Hepatocyte (in vitro differentiated cells): ENCODE measurements at regions not wholly inside any gene's neighbourhood (a gene's known extent, or its start where the extent isn't known, plus 50 kb on each side); places are given as distances from the start of the nearest gene placed in this dataset.

Source experiments
- DNase-seq: peaks from one replicate; pipeline ENCODE4 v3.0.0-alpha.2; 2016; ENCODE audit warnings: low spot score
- H2AFZ ChIP-seq: fragments of 200-600 bp; sonication (generic); 2 replicates; pipeline ENCODE4 v1.6.0; 2016; ENCODE audit warnings: antibody characterized with exemption, mild to moderate bottlenecking
- H3K27ac ChIP-seq: fragments of 200-600 bp; sonication (generic); 2 replicates; pipeline ENCODE4 v1.5.1; 2016; ENCODE audit warnings: mild to moderate bottlenecking
- H3K27me3 ChIP-seq: fragments of 200-600 bp; sonication (generic); 2 replicates; pipeline ENCODE4 v1.6.1; 2016
- H3K36me3 ChIP-seq: fragments of 200-600 bp; sonication (generic); replicated peaks from 2 replicates; pipeline ENCODE4 v1.5.1; 2016; ENCODE audit warnings: low read depth; ENCODE audit not compliant: insufficient read depth
- H3K4me1 ChIP-seq: fragments of 200-600 bp; sonication (generic); 2 replicates; pipeline ENCODE4 v1.5.1; 2016; ENCODE audit warnings: mild to moderate bottlenecking, moderate library complexity; ENCODE audit not compliant: insufficient read depth
- H3K4me2 ChIP-seq: fragments of 200-600 bp; sonication (generic); 2 replicates; pipeline ENCODE4 v1.6.0; 2016
- H3K4me3 ChIP-seq: fragments of 200-600 bp; sonication (generic); 2 replicates; pipeline ENCODE4 v1.5.1; 2016; ENCODE audit warnings: mild to moderate bottlenecking
- H3K79me2 ChIP-seq: fragments of 200-600 bp; sonication (generic); 2 replicates; pipeline ENCODE4 v1.6.0; 2017; ENCODE audit warnings: mild to moderate bottlenecking
- H3K9me2 ChIP-seq: fragments of 200-600 bp; sonication (generic); replicated peaks from 2 replicates; pipeline ENCODE4 v1.6.0; 2017; ENCODE audit warnings: mild to moderate bottlenecking; ENCODE audit not compliant: insufficient read depth
- H3K9me3 ChIP-seq: fragments of 200-600 bp; sonication (generic); 2 replicates; pipeline ENCODE4 v1.5.1; 2016; ENCODE audit warnings: low read depth, mild to moderate bottlenecking
- H4K20me1 ChIP-seq: fragments of 200-600 bp; sonication (generic); 2 replicates; pipeline ENCODE4 v1.6.0; 2016; ENCODE audit warnings: mild to moderate bottlenecking; ENCODE audit not compliant: insufficient read depth, poor library complexity, severe bottlenecking
- CTCF ChIP-seq: fragments of 200-600 bp; sonication (generic); IDR thresholded peaks from 2 replicates; pipeline ENCODE4 v1.5.1; 2016; ENCODE audit warnings: antibody characterized with exemption, mild to moderate bottlenecking; ENCODE audit not compliant: poor library complexity
- EZH2 ChIP-seq: fragments of 200-600 bp; sonication (generic); IDR thresholded peaks from 2 replicates; pipeline ENCODE4 v1.6.1; 2016; ENCODE audit warnings: antibody characterized with exemption, mild to moderate bottlenecking, borderline replicate concordance
- EZH2phosphoT487 ChIP-seq: fragments of 200-600 bp; sonication (generic); IDR thresholded peaks from one replicate; pipeline ENCODE4 v1.6.1; 2018; ENCODE audit warnings: antibody characterized with exemption, mild to moderate bottlenecking, low read depth, moderate library complexity; ENCODE audit not compliant: unreplicated experiment, severe bottlenecking
- WGBS: methylation state at CpG from one replicate; pipeline ENCODE4 v1.1.6; 2016; ENCODE audit warnings: low lambda C conversion rate; ENCODE audit errors: missing lambda C conversion rate; 5-methylcytosine and 5-hydroxymethylcytosine counted together

- no peak overlapping the region for H2AFZ ChIP-seq
- no peak for TF ChIP-seq EZH2phosphoT487
- DNase-seq: no peak
- H3K9me3 ChIP-seq: no peaks in the 10 kb centered on the region
- no peaks in the 10 kb centered on the region for H3K9me2 ChIP-seq
- H3K36me3 ChIP-seq: no peaks in the 10 kb centered on the region
- H3K27ac ChIP-seq: no peak overlapping the region
- H3K4me3 ChIP-seq: no peak overlapping the region
- no peak overlapping the region for H3K4me2 ChIP-seq
- H4K20me1 ChIP-seq: no peaks in the 10 kb centered on the region
- 90% methylated on average over 5 of the region's 5 CpGs for WGBS
- no peaks in the 10 kb centered on the region for H3K79me2 ChIP-seq
- H3K27me3 ChIP-seq: no peaks in the 10 kb centered on the region
- no peaks in the 10 kb centered on the region for H3K4me1 ChIP-seq
Observed at GRCh38 chr9:119933191-119933590, 564.0 kb upstream of the BRINP1 start.

GRCh38 chr9:119924736-119925135, 555.5 kb upstream of the BRINP1 start:
- H3K27me3 ChIP-seq: no peaks in the 10 kb centered on the region

GRCh38 chr9:119917175-119917574, 547.9 kb upstream of the BRINP1 start:
- Histone ChIP-seq H3K79me2 (no peaks in the 10 kb centered on the region), H3K4me1 (no peaks in the 10 kb centered on the region), H3K27ac (no peak overlapping the region), H4K20me1 (no peaks in the 10 kb centered on the region), H3K27me3 (no peaks in the 10 kb centered on the region), H3K4me2 (no peak overlapping the region), H3K9me2 (no peaks in the 10 kb centered on the region), H3K36me3 (no peaks in the 10 kb centered on the region), H3K9me3 (no peaks in the 10 kb centered on the region), H2AFZ (no peak overlapping the region), H3K4me3 (no peak overlapping the region)
- no peak for DNase-seq
- TF ChIP-seq CTCF (no peak), EZH2phosphoT487 (no peak), EZH2 (no peak)
- WGBS: 95% methylated on average over 5 of the region's 5 CpGs

More at GRCh38 chr9:119924736-119925135, 555.5 kb upstream of the BRINP1 start:
- Histone ChIP-seq H3K79me2 (no peaks in the 10 kb centered on the region), H3K4me1 (no peaks in the 10 kb centered on the region), H3K4me2 (no peak overlapping the region), H3K4me3 (no peak overlapping the region), H4K20me1 (no peaks in the 10 kb centered on the region), H3K9me2 (no peaks in the 10 kb centered on the region), H3K27ac (no peak overlapping the region), H2AFZ (no peak overlapping the region), H3K36me3 (no peaks in the 10 kb centered on the region), H3K9me3 (no peaks in the 10 kb centered on the region)
- DNase-seq: no peak
- 86% methylated on average over 4 of the region's 4 CpGs for WGBS
- TF ChIP-seq EZH2phosphoT487 (no peak), CTCF (no peak), EZH2 (no peak)

GRCh38 chr9:119907056-119907455, 537.8 kb upstream of the BRINP1 start:
- Histone ChIP-seq H3K4me1 (no peaks in the 10 kb centered on the region), H3K4me3 (no peak overlapping the region), H4K20me1 (no peaks in the 10 kb centered on the region), H3K79me2 (no peaks in the 10 kb centered on the region), H3K9me3 (no peaks in the 10 kb centered on the region), H3K36me3 (no peaks in the 10 kb centered on the region), H3K9me2 (no peaks in the 10 kb centered on the region), H3K27me3 (no peaks in the 10 kb centered on the region), H2AFZ (no peak overlapping the region), H3K27ac (no peak overlapping the region), H3K4me2 (no peak overlapping the region)
- 88% methylated on average over 1 of the region's 1 CpG for WGBS
- no peak for DNase-seq
- no peak for TF ChIP-seq CTCF
- no peak for TF ChIP-seq EZH2phosphoT487
- TF ChIP-seq EZH2: no peak
